ENCODE measurements at regions not wholly inside any gene's neighbourhood (a gene's known extent, or its start where the extent isn't known, plus 50 kb on each side); places are given as distances from the start of the nearest gene placed in this dataset.

DNA sequence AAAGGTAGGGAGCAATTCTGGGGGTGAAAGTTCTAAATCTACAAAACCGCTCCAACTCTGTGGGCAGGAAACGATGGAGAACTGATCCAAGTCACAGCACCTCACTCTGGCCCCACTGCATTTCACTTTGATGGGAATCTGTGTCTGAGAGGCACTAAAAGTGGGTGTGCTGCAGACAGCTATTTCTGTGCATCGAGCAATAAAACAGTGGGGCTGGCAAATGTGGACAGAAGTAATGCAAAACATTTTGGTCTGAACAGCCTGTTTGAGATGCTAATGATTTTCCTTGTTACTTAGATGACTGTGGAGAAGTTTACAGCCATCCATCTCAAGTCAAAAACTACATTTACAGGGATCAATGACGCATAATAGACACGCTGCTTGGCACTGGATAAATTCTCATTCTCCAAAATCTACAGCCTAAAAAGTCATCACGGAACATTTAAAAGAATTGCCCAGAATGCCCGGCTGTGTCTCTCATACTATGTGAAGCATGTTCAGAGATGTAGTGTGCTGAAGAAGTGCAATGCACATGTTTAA, 1671.6 kb upstream of the TENM3 start:
- TF ChIP-seq, protein P1, sequence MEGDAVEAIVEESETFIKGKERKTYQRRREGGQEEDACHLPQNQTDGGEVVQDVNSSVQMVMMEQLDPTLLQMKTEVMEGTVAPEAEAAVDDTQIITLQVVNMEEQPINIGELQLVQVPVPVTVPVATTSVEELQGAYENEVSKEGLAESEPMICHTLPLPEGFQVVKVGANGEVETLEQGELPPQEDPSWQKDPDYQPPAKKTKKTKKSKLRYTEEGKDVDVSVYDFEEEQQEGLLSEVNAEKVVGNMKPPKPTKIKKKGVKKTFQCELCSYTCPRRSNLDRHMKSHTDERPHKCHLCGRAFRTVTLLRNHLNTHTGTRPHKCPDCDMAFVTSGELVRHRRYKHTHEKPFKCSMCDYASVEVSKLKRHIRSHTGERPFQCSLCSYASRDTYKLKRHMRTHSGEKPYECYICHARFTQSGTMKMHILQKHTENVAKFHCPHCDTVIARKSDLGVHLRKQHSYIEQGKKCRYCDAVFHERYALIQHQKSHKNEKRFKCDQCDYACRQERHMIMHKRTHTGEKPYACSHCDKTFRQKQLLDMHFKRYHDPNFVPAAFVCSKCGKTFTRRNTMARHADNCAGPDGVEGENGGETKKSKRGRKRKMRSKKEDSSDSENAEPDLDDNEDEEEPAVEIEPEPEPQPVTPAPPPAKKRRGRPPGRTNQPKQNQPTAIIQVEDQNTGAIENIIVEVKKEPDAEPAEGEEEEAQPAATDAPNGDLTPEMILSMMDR (IDR thresholded peaks at IDR 0.05; ENCODE audit: low read length, missing control alignments): no peak
- no peak overlapping the region for H3K4me3 ChIP-seq (replicated peaks; ENCODE audit: low read depth, low read length)
- no peak for DNase-seq (ENCODE audit: low read depth)

DNA sequence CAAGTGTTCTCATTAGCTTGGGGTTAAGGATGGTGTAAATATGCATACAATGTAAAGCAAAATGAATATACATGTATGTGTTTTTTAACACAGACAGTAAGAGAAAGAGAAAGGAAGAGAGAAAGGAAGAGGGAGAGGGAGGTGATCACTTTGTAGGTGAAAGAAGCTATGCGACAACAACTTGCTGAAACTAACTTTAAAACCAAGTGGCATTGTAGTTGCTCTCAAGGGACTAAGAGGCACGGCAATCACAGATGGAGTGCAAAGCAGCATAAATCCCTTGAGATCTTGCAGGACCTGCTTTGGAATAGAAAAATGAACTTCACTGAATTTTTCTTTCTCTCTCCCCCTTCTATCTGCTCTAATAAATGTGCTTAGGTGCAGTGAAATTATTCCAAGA, 1665.0 kb upstream of the TENM3 start:
- H3K4me3 ChIP-seq (replicated peaks; ENCODE audit: low read depth, low read length): no peak overlapping the region
- DNase-seq (ENCODE audit: low read depth): no peak
- TF ChIP-seq, protein P1 (IDR thresholded peaks at IDR 0.05; ENCODE audit: low read length, missing control alignments): no peak

DNA sequence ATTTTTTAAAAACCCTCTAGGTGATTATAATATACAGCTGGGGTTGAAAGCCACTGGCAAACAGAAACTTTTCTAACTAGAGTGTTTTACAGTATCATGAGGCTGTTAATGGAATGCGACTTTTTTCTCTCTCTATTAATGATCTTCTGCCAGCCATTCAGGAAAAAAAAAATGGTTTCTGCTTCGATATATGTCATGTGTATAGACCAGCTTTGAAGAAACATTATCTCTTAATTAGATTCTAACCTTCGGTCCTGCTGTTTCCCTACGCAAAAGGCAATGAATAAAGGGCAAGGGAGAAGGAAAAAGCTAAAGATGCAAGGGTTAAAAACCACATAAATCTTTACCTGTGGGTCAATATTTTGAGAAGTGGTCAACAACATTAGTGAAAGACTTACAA, 1662.1 kb upstream of the TENM3 start:
- TF ChIP-seq, protein P1 (IDR thresholded peaks at IDR 0.05; ENCODE audit: low read length, missing control alignments): no peak
- H3K4me3 ChIP-seq (replicated peaks; ENCODE audit: low read depth, low read length): no peak overlapping the region
- no peak for DNase-seq (ENCODE audit: low read depth)

DNA sequence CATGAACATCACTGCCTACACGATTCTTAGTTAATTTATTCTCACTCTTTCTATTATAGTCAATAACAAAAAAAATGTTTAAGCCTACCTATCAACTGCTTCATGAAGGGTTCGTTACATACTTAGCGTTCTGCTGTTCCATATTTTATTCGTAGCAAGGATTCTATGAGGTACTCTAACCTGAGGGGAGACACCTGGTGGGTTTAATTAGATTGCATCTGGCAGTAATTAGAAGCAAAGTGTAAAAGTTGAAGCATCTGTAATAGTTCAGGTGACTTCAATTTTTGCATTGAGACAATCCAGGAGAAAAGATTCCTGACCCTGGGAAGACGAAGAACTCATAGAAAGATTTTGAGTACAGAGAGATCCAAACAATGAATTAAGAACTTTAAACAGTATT, 1655.8 kb upstream of the TENM3 start:
- no peak for DNase-seq (ENCODE audit: low read depth)
- TF ChIP-seq, protein P1 (IDR thresholded peaks at IDR 0.05; ENCODE audit: low read length, missing control alignments): no peak
- no peak overlapping the region for H3K4me3 ChIP-seq (replicated peaks; ENCODE audit: low read depth, low read length)

DNA sequence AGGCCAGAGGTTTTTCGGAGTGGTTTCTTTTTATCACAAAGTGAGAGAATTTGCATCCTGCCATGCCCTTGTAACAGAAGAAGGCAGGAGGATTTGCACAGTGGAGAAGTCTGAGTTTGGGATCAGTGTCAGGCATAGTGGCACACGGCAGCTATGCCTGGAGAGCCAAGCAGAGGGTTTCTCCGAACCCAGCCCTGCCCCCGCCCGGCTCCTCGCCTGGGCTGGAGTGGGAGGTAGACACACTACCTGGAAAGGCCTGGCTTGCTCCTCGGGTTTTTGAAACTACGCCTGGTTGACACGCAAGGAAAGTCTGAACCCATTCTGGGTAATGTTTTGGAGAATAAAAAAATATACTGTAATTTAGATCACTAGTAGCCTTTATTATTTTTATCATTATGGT, 1653.6 kb upstream of the TENM3 start:
- TF ChIP-seq, protein P1 (IDR thresholded peaks at IDR 0.05; ENCODE audit: low read length, missing control alignments): no peak
- DNase-seq (ENCODE audit: low read depth): no peak

DNA sequence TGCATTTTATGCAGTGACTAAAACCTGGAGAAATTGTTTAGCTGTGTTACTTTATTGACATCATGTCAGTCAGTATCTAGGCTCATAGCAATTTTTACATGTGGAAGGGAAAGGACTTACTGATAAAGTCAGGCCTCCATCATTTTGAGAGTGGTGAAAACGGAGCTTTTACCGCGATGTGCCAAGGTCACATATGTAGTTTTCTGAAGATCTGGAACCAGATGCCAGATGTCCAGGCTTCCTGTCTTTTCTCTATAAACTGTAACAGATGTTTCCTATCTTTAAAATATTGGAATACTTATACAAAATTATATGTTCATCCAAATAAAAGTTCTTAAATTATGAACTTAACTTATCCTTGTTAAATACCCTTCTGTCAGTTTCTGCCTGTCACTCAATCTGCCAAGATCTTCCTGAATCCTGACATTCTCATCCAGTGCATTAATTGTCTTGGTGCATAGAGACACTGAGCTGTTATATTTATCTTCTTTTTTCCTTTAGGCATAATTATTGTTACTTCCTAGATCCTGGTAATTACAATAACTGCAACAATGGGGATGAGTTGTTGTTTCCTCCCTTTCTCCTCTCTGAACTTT, 1646.2 kb upstream of the TENM3 start:
- no peak overlapping the region for H3K4me3 ChIP-seq (replicated peaks; ENCODE audit: low read depth, low read length)
- TF ChIP-seq, protein P1 (IDR thresholded peaks at IDR 0.05; ENCODE audit: low read length, missing control alignments): no peak
- DNase-seq (ENCODE audit: low read depth): no peak

More for the DNA sequence above, 1653.6 kb upstream of the TENM3 start:
- H3K4me3 ChIP-seq (replicated peaks; ENCODE audit: low read depth, low read length): no peak overlapping the region

DNA sequence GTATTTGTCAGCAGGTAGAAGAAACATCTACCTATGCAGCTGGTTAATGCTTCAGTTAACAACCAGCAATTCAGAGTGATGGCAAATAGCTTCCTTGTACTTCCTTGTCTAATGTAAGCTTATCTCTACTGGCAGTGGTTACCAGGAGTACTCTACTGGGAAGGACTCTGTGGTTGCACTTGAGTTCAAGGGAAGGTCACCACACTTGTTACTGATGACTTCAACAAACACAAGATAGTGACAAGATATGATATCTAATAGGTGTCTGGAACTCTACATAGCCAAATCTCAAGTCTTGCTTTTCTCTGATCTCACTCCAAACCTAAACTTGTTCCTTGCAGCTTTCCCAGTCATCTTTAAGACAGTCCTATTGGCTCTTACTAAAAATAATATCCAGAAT, 1644.9 kb upstream of the TENM3 start:
- TF ChIP-seq, protein P1 (IDR thresholded peaks at IDR 0.05; ENCODE audit: low read length, missing control alignments): no peak
- no peak for DNase-seq (ENCODE audit: low read depth)
- no peak overlapping the region for H3K4me3 ChIP-seq (replicated peaks; ENCODE audit: low read depth, low read length)
